CD4-positive, alpha-beta T cell treated with Interleukin-2 at 100 ng/mL for 4 hours (primary cell): ENCODE measurements at regions not wholly inside any gene's neighbourhood (a gene's known extent, or its start where the extent isn't known, plus 50 kb on each side); places are given as distances from the start of the nearest gene placed in this dataset.
"Not testable (repeated sequence)": the region's sequence is repeated elsewhere in the genome, so short reads cannot be mapped to it uniquely, and the experiment has no call there.

Experiments
- DNase-seq: peaks from one replicate; pipeline ENCODE4 v3.0.0-alpha.2; 2020; ENCODE audit warnings: low spot score

DNA sequence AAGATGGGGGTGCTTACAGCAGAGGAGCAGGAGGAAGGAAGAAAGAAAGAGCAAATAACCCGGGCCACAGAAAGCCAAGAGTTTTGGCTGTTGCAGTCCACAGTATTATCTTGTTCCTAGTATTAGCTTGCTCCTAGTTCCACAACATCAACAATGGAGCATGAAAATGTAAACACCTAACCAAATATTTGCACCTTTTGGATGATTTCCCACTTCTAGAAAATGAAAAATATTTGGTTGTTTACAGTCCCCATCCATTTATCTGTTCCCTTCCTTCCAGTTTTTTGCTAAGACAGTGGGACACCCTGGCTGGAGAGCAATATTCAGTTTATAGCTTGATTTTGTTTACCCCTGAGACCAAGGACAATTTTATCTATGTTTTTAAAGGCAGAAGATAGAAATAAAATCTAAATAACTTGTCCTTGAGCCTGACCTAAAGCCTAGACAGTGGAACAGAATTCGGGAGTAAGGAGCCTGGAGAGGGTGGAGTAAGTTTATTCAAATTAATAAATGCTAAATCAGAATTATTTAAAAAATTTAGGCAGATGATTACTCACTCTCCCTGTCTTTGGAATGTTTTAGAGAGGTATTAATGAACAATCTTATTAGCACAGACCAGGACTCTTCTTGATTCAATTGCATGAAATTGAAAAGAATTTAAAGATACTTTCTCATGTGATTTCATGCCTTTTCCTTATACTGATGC lies 51.6 kb downstream of the RESF1 start:
- DNase-seq = no peak

DNA sequence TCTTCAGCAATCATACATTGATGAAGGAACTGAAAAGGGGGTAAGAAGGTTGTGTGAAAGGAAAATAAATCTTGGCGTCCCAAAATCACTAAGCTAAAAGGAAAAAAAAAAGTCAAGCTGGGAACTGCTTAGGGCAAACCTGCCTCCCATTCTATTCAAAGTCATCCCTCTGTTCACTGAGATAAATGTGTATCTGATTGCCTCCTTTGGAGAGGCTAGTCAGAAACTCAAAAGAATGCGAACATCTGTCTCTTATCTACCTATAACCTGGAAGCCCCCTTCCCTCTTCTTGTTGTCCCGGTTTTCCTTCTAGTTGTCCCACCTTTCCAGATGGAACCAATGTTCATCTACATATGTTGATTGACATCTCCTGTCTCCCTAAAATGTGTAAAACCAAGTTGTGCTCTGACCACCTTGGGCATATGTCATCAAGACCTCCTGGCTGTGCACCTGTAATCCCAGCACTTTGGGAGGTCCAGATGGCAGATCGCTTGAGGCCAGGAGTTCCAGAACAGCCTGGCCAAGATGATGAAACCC lies 53.1 kb downstream of the RESF1 start:
- DNase-seq = no peak

DNA sequence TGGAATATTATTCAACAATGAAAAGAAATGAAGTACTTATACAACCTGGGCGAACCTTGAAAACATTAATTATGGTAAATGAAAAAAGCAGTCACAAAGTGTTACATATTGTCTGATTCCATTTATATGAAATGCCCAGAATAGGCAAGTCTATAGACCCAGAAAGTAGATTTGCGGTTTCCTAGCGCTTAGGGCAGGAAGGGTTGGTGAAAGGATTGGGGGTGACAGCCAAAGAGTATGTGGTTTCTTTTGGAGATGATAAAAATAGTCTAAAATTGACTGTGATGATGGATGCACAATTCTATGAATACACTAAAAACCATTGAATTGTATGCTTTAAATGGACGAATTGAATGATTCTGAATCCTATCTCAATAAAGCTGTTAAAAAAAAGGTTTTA lies 55.8 kb downstream of the RESF1 start:
- no peak for DNase-seq

DNA sequence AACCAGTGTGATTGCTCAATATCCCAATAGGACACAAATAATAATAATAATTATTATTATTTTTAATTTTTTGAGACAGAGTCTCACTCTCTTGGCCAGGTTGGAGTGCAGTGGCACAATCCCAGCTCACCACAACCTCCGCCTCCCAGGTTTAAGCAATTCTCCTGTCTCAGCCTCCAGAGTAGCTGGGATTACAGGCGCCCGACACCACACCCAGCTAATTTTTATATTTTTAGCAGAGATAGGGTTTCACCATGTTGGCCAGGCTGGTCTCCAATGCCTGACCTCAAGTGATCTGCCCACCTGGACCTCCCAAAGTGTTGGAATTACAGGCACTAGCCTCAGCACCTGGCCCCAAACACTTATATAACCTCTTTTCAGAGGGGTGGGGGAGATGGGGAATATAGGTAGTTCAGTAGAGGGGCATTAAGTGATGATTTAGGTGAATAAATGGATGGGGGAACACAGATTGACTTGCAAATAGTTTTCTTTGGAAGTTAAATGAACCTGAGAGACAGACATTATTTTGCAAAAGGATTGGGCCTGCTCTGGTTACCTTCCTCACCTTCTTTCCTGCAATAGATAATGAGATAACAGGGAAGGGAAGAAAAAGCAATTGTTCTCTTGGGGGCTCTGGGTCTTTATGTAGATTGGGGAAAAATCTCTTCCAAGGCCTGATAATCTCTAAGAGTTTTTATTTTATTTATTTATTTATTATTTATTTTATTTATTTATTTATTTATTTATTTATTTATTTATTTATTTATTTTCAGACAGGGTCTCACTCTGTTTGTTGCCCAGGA lies 57.7 kb downstream of the RESF1 start:
- no peak for DNase-seq

DNA sequence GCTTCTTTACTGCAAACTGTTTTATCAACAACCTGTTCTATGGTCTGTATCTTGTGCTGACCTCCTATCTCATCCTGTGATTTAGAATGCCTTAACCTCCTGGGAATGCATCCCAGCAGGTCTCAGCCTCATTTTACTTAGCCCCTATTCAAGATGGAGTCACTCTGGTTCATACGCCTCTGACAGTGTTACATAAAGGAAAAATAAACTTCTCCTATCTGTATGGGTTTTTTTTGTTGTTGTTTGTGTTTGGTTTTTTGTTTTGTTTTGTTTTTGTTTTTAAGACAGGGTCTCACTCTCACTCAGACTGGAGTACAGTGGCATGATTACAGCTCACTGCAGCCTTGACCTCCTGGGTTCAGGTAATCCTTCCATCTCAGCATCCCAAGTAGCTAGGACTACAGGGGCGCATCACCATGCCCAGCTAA lies 62.1 kb downstream of the RESF1 start:
- no peak for DNase-seq

DNA sequence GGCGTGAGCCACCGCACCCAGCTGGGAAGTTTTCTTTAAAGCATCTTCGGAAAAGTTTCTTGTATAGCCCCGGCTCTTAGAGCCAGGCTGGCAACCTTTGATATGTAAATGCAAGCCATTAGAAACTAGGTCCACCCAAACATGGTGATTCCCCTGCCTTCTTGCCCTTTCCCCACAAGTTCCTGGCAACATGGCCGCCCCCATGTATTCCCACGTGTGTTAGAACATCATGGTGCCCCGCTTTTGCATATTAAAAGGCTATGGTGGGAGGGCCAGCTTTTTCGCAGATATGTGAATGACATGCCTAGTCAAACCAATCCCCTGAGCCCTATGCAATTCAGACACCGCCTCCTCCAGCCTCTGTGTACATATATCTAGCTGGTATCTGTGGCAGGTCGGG lies 63.2 kb downstream of the RESF1 start:
- DNase-seq = not testable (repeated sequence)

DNA sequence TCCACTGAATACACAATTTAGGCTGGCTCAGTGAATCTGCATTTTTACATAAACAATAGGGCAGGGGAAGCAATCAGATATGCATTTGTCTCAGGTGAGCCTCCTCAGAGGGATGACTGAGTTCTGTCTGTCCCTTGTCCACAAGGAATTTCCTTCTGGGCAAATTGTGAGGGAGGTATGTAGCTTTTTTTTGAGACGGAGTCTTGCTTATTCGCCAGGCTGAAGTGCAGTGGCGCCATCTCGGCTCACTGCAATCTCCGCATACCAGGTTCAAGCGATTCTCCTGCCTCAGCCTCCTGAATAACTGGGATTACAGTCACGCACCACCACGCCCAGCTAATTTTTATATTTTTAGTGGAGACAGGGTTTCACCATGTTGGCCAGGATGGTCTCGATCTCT lies 64.6 kb downstream of the RESF1 start:
- not testable (repeated sequence) for DNase-seq

DNA sequence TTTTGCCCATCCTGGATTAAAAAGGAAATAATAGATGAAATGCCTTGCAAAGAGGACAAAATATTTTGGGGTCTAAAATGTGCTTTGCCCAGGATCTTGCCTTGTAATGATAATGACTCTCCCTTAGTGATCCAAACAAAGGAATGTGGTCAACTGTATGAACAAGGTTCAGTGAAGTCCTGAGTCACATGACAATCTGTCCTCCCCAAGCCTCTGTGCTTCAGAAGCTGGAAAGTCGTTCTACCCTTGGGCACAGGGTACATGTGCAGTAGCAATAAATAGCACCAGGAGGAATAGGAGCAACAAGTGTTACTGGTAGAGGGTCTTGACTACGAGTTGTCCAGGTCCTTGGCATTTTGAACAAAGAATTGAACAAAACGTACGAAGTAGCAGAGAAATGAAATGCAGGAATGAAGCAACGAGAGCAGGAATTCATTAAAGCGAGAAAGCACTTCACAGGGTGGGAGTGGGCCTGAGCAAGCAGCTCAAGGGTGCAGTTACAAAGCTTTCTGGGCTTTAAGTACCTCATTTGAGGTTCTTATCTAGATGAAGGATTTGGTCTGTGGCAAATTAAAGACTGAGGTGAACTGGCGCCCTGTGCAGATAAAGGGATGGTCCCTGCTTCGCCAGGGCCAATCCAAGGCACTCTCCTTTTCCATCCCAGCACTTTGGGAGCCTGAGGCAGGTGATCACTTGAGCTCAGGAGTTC lies 65.8 kb downstream of the RESF1 start:
- no peak for DNase-seq

DNA sequence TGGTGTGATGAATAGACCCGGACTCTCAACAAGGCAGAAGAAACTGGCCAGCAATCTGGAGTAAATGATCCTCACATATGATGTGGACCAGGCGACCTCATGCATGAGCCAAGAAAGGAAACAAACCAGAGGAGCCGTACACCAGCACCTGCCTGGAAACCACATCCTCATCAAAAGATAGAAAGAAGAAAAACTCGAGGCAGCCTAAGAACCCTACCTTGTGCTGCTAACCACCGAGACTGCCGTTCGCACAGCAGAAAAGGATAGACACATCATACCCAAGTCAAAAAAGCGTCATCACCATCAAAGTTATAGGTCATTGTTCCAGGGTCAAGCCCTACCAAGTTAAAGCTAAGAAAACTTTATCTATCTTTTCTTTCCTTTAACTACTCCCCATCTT lies 66.7 kb downstream of the RESF1 start:
- peak; percentile 45 for DNase-seq

DNA sequence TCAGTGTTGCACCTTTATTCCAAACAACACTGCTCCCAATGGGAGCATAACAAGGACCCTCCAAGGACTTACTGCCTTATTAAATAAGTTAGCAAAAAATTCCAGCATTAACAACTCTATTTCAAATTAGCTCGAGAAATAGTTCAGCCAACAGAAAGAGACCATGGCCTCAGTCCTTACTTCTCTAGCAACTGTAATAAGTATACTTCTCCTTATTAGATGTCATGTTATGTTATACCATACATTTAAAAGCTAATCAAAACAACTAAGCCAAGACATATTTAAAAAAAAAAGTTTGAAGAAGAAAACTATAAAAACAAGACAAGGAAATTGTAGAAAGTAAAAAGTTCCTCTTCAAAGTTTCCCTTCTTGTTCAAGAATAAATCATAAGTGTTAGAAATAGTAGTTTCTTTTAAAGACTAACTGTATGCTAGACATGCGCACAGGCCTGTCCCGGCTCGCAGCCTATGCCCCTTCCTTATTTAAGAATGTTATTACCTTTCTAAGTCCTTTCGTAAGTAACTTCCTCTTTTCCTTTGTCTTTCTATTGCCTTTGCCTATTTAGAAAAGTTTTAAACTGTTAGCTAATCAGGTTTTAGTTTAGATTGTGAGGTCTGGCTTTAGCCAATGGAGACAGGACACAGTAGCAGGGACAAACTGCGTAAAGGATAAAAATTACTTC lies 68.6 kb downstream of the RESF1 start:
- no peak for DNase-seq

DNA sequence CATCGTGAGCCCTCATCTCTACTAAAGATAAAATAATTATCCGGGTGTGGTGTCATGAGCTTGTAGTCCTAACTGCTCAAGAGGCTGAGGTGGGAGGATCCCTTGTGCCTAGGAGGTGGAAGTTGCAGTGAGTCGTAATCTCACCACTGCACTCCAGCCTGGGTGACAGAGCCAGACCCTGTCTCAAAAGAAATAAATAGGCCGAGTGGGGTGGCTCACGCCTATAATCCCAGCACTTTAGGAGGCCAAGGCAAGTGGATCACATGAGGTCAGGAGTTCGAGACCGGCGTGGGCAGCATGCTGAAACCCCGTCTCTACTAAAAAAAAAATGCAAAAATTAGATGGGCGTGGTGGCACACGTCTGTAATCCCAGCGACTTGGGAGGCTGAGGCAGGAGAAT lies 70.9 kb downstream of the RESF1 start:
- no peak for DNase-seq

DNA sequence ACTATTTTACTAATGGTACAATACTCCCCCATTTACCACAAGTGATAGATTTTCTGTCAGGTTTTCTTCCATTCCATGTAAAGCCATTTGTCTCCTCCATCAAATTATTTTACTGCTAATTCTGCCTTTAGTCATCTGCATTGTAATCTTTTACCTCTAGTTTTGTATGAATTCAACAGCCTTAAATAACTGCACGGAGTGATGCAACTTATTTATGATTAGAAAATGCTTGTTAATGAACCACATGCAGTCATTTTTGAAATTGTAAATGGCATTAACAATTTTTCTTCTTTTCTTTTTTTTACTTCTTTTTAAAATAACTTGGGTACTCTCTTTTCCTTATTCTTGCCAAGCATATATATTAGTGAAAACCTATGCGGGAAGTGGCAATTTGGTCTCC lies 71.5 kb downstream of the RESF1 start:
- no peak for DNase-seq

DNA sequence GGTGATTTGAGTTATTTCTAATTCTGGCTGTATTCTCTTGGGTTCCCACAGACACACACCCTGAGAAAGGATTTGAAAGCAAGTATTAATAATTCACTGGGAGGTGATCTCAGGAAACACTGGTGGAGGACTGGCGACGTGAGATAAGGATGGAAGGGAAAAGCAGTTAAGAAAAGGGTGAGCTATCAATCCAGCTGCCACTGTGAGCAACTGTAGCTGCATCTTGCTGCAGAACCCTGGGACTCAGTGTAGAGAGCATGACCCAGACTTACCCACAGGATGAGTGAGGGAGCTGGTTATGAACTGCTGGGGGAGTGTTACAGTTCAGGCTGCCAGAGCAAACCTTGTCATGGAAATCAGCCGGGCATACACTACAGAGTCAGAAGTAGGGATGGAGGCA lies 71.9 kb downstream of the RESF1 start:
- DNase-seq = no peak

DNA sequence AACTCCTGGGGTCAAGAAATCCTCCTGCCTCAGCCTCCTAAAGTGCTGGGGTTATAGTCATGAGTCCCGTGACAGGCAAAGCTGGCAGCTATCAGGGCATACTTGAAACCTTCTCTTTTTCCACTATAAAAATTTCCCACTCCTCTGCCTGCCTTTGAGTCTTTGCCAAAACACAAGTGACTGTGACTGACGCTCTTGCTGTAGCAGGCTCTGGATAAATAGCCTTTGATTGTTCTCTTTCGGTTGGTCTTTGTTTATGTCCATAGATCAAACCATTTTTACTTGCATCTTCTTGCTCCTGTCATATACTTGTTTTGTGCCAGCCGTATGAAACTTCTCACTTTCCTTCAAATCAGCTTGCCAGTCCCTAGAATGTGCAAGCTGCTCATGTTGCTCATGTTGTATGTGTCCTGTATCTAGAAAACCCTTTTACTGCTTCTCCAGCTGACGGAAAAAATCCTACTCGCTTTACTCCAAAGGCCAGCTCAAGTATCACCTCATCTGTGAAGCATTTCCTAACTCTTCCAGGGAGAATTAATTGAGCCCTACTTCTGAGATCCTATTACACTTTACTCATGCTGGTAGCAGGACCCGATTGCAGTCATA lies 73.1 kb downstream of the RESF1 start:
- no peak for DNase-seq

DNA sequence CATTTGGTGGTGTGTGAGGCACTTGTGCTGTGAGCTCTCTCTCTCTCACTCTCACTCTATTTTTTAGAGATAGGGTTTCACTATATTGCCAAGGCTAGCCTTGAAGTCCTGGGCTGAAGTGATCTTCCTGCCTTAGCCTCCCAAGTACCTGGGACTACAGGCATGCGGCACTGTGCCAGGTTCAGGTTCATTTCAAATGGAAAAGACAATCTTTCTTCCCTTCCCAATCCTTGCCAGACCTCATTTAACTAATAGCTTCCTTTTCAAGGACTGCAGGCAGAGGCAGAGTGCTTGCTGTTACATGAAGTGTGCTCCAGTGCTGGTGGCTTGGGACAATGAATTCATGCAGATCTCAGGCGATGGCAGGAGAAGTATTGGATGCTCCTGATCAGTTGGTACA lies 73.2 kb upstream of the BICD1 start:
- DNase-seq = no peak

DNA sequence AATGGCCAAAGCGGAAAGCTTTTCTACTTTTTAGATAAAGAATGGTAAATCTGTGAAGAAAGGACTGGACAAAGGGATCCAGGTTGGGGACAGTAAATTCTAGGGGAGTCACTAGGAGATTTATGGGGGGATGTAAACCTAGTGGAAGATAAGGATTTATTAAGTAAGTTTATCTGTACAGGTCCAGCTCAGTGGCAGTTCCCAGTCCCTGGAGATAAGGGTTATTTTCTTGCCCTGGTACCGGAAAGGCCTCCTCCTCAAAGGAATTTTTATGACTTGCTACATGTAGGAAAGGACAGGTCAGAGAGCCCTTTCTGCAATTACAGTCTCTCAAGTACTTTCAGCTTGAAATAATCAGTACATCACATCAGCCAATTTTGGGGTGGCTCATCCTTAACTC lies 72.6 kb upstream of the BICD1 start:
- DNase-seq = no peak

DNA sequence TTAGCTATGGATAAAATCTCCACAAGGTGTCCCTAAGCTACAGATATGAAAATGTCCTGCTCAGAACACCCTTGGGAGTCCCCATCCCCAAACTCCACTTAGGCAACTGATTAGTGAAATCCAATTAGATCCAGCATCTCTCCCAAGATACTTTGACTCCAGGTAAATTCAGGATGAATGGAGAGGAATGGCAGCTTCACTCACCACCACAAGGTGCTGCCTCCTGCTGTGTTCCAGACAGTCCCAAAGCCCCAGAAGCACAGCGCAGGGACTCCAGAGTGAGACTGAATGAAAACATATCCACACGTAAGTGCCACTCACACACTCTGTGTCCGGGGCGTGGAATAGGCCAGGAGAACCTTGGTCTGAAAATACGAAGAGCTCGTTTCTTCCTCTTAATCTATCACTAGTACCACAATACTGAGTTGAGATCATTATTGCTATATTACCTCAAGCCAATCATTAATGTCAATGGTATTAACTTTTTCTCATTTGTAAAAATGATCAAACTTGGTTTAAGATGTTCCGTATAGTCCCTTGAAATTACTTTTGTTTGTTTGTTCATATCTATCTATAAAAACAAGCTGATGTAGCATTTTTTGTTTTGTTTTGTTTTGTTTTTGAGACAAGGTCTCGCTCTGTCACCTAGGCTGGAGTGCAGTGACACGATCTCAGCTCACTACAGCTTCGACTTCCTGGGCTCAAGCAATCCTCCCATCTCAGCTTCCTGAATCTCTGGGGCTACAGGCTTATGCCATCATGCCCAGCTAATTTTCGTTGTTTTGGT lies 70.0 kb upstream of the BICD1 start:
- no peak for DNase-seq

DNA sequence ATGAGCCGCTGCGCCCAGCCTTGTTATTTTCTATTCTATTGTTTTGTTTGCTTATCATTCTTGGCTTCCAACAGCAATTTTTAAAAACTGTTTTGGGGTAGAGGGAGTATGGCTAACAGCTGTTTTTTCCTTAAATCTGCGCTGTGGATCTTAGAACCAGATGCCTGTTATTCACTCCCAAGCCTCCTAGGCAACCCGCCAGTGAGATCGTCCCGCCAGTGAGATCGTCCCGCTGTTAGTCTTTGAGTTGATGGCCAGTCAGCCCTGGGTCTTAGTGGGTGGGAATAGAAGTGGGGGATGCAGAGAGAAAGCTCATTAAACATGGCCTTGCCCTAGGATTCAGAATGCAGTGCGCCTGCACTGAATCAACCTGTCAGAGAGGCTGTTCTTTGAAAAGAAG lies 67.3 kb upstream of the BICD1 start:
- DNase-seq = no peak

DNA sequence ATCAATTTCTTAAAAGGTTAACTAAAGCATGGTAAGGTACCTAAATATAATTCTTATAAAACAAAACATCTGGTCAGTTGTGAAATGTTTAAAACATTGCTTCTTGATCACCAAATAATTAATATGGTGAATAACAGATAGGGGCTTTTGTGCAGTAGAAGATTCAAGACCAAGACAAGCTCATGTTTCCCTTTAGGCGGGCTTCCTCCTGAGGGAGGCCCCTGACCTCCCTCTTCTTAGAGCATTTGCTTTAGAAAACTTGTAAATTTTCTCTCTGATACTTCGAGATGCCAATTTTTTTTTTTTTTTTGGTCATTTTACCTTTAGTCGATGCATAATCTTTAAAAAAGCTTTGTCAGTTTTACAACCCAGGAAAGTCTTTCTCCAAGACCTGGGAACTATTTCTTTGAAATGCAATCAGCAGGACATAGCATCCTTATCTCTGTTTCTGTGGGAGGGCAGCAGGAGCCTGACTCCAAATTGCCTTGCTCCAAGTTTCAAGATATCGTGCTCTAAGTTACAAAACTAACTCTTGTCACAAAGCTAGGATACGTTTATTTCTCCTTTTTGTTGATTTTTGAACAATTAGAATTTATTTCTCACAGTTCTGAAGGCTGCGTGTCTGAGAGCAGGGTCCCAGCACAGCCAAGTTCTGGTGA lies 66.6 kb upstream of the BICD1 start:
- no peak for DNase-seq

DNA sequence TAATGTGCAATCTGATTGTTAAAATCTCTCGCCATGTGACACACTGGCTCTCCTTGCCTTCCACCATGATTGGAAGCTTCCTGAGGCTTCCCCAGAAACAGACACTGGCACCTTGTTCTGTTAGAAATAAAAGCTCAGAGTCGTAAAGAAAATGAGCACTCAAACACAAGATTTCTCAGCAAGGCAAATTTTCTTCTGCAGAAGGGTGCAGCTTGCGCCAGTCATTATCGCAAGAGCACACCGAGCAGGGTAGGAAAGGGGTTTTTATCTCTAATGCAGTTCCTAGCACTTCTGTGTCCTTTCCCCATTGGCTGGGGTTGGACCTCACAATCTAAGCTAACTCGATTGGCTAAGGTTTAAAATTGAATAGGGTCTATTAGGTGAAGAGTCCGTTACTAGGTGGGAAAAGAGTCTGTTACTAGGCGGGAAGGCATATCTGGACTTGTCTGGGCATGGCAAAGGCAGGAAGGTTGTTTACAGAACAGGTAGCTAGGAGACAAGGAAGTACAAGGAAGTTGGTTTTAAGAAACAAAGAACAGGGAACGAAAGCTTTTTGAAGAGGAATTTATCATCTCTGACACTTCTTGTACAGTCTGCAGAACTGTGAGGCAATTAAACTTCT lies 62.6 kb upstream of the BICD1 start:
- DNase-seq = no peak
